K562 (cell line): ENCODE measurements at regions not wholly inside any gene's neighbourhood (a gene's known extent, or its start where the extent isn't known, plus 50 kb on each side); places are given as distances from the start of the nearest gene placed in this dataset.

Source experiments
- ARID1B ChIP-seq: fragments of 450-650 bp; IDR thresholded peaks from 2 replicates; pipeline ENCODE4 v1.6.1; 2016; ENCODE audit warnings: antibody characterized with exemption, mild to moderate bottlenecking, inconsistent platforms
- ATF3 ChIP-seq, 2 experiments: fragments of 450-650 bp in 1 of 2; sonication (generic) in 1 of 2; formaldehyde crosslinking in 1 of 2; IDR thresholded peaks in 1 of 2; conservative IDR thresholded peaks in 1 of 2; 2 replicates each; pipeline versions ENCODE4 v1.6.1 to v1.8.1; 2016 to 2023; ENCODE audit warnings: mild to moderate bottlenecking in 2 of 2, moderate library complexity in 2 of 2, inconsistent platforms in 1 of 2, missing genetic modification reagents in 1 of 2
- CBFA2T3 ChIP-seq: fragments of 450-650 bp; IDR thresholded peaks from 2 replicates; pipeline ENCODE4 v1.6.1; 2017
- CHD2 ChIP-seq: IDR thresholded peaks from 2 replicates; pipeline ENCODE4 v1.6.1; 2011; ENCODE audit warnings: low read depth, low read length
- CREB5 ChIP-seq: fragments of 250-450 bp; sonication (Bioruptor Pico); IDR thresholded peaks from 2 replicates; pipeline ENCODE4 v1.5.0; 2020; ENCODE audit warnings: mild to moderate bottlenecking
- HDAC6 ChIP-seq: IDR thresholded peaks from 2 replicates; pipeline ENCODE4 v1.6.1; 2012; ENCODE audit warnings: low read depth, mild to moderate bottlenecking, control low read depth, inconsistent platforms, low read length, moderate library complexity
- ID3 ChIP-seq, 2 experiments: fragments of 250-450 bp in 1 of 2; fragments of 450-650 bp in 1 of 2; sonication (Bioruptor Pico) in 1 of 2; IDR thresholded peaks; 2 replicates each; pipeline versions ENCODE4 v1.6.1 to v1.8.0; 2016 to 2021; ENCODE audit warnings: mild to moderate bottlenecking in 2 of 2, moderate library complexity in 2 of 2, missing compliant biosample characterization in 1 of 2, missing genetic modification characterization in 1 of 2
- JUND ChIP-seq, 2 experiments: IDR thresholded peaks; 2 replicates in 1 of 2; 3 replicates in 1 of 2; pipeline ENCODE4 v1.6.1; 2011; ENCODE audit warnings: borderline replicate concordance in 2 of 2, low read depth in 2 of 2, low read length in 2 of 2, improper control_type of control experiment in 1 of 2, missing biosample characterization in 1 of 2, missing genetic modification characterization in 1 of 2, missing genetic modification reagents in 1 of 2
- L3MBTL2 ChIP-seq: fragments of 450-650 bp; IDR thresholded peaks from 2 replicates; pipeline ENCODE4 v1.6.1; 2016; ENCODE audit warnings: mild to moderate bottlenecking, moderate library complexity
- MAFF ChIP-seq: IDR thresholded peaks from 2 replicates; pipeline ENCODE4 v1.6.1; 2012; ENCODE audit warnings: low read length, improper control_type of control experiment
- MYC ChIP-seq, 2 experiments: fragments of 250-450 bp in 1 of 2; sonication (Bioruptor Pico) in 1 of 2; IDR thresholded peaks; 2 replicates each; pipeline versions ENCODE4 v1.5.1 to v1.6.1; 2012 to 2021; ENCODE audit warnings: low read depth in 2 of 2, borderline replicate concordance in 1 of 2, improper control_type of control experiment in 1 of 2, low read length in 1 of 2, mild to moderate bottlenecking in 1 of 2, moderate library complexity in 1 of 2
- SIN3B ChIP-seq: fragments of 450-650 bp; IDR thresholded peaks from 2 replicates; pipeline ENCODE4 v1.6.1; 2017; ENCODE audit warnings: low read depth, mild to moderate bottlenecking, moderate library complexity
- SMARCA4 ChIP-seq: fragments of 450-650 bp; IDR thresholded peaks from 2 replicates; pipeline ENCODE4 v1.6.1; 2016
- TFE3 ChIP-seq: fragments of 450-650 bp; formaldehyde crosslinking; IDR thresholded peaks from 2 replicates; pipeline ENCODE4 v1.4.0; 2020; ENCODE audit warnings: mild to moderate bottlenecking, mixed read lengths
- XRCC5 ChIP-seq: fragments of 200-400 bp; formaldehyde crosslinking; IDR thresholded peaks from 2 replicates; pipeline ENCODE4 v1.6.1; 2017; ENCODE audit warnings: low read depth, mild to moderate bottlenecking, low read length
- ZBTB2 ChIP-seq: fragments of 450-650 bp; IDR thresholded peaks from 2 replicates; pipeline ENCODE4 v1.6.1; 2016; ENCODE audit warnings: antibody characterized with exemption
- ZNF316 ChIP-seq: fragments of 450-650 bp; IDR thresholded peaks from 2 replicates; pipeline ENCODE4 v1.6.1; 2016
- ZNF764 ChIP-seq: fragments of 250-450 bp; sonication (Bioruptor Pico); IDR thresholded peaks from 2 replicates; pipeline ENCODE4 v1.4.0; 2020; ENCODE audit warnings: low read depth, mild to moderate bottlenecking, moderate library complexity
- ZNF785 ChIP-seq: fragments of 250-450 bp; sonication (Bioruptor Pico); IDR thresholded peaks from 2 replicates; pipeline ENCODE4 v1.4.0; 2020; ENCODE audit warnings: mild to moderate bottlenecking

- peak; percentile 90 for TF ChIP-seq ATF3 (IDR thresholded peaks at IDR 0.05)
- no peak for TF ChIP-seq ATF3 (CRISPR knock-in tag; conservative IDR thresholded peaks at IDR 0.05)
- TF ChIP-seq TFE3 (CRISPR knock-in tag) = no peak
- peak; percentile 85 for TF ChIP-seq JUND (IDR thresholded peaks at IDR 0.05; ENCODE audit: borderline replicate concordance, low read depth, low read length)
- peak; percentile 76; the same call in 1 of the 3 replicates for TF ChIP-seq JUND (tag; IDR thresholded peaks at IDR 0.05; ENCODE audit: borderline replicate concordance, low read depth, low read length)
- TF ChIP-seq CHD2 = 0 out of 2 replicates have a peak, but pooled peaks have one; percentile 6
- peak; percentile 57 for TF ChIP-seq ZNF316
- peak; percentile 66; the same call in 1 of the 2 replicates for TF ChIP-seq SIN3B
- no peak for TF ChIP-seq ID3 (CRISPR knock-in tag; IDR thresholded peaks at IDR 0.05)
- 0 out of 2 replicates have a peak, but pooled peaks have one; percentile 26 for TF ChIP-seq ID3 (tag; IDR thresholded peaks at IDR 0.05)
- TF ChIP-seq HDAC6 = no peak
- TF ChIP-seq SMARCA4 = peak; percentile 40; the same call in 1 of the 2 replicates
- peak; percentile 66 for TF ChIP-seq ARID1B
- TF ChIP-seq ZBTB2 = peak; percentile 51; the same call in 1 of the 2 replicates
- TF ChIP-seq L3MBTL2 = peak; percentile 92
- TF ChIP-seq XRCC5 = 0 out of 2 replicates have a peak, but pooled peaks have one; percentile 46
- TF ChIP-seq ZNF764 = no peak
- no peak for TF ChIP-seq MAFF
- TF ChIP-seq CBFA2T3 = no peak
- TF ChIP-seq CREB5 (CRISPR knock-in tag) = no peak
- no peak for TF ChIP-seq ZNF785
- peak; percentile 79 for TF ChIP-seq MYC (IDR thresholded peaks at IDR 0.05; ENCODE audit: low read depth, low read length)
- peak; percentile 72; the same call in 1 of the 2 replicates for TF ChIP-seq MYC (CRISPR knock-in tag; IDR thresholded peaks at IDR 0.05; ENCODE audit: borderline replicate concordance, low read depth)
Measured at GRCh38 chr7:101688183-101688831, 59.2 kb upstream of the MYL10 start (continued).
